OCI-LY3 (cell line): ENCODE measurements at regions not wholly inside any gene's neighbourhood (a gene's known extent, or its start where the extent isn't known, plus 50 kb on each side); places are given as distances from the start of the nearest gene placed in this dataset.

ENCODE experiments used
- H2AFZ ChIP-seq: fragments of 200-600, 300-600 bp; shearing (Covaris generic); 2 replicates; pipeline ENCODE4 v1.6.0; 2014; ENCODE audit warnings: antibody characterized with exemption, low read depth, low read length
- H3K27ac ChIP-seq: fragments of 200-600, 300-600 bp; sonication (generic); 2 replicates; pipeline ENCODE4 v1.5.1; 2014; ENCODE audit warnings: mild to moderate bottlenecking, low read length, moderate library complexity, mixed read lengths
- H3K27me3 ChIP-seq: fragments of 200-600, 300-600 bp; sonication (generic); 2 replicates; pipeline ENCODE4 v1.6.1; 2014; ENCODE audit warnings: low read depth, low read length, mixed read lengths
- H3K36me3 ChIP-seq: fragments of 200-600, 300-600 bp; sonication (generic); replicated peaks from 2 replicates; pipeline ENCODE3; 2014; ENCODE audit warnings: low read depth, low read length, mixed read lengths
- H3K4me1 ChIP-seq: fragments of 300-600, 200-600 bp; sonication (generic); 2 replicates; pipeline ENCODE4 v1.6.1; 2014; ENCODE audit warnings: low read length, mixed read lengths
- H3K4me2 ChIP-seq: fragments of 200-600, 300-600 bp; sonication (generic); 2 replicates; pipeline ENCODE4 v1.6.1; 2014; ENCODE audit warnings: low read length, mixed read lengths
- H3K4me3 ChIP-seq: fragments of 300-600, 200-600 bp; sonication (generic); 2 replicates; pipeline ENCODE4 v1.5.1; 2014; ENCODE audit warnings: antibody characterized with exemption, mild to moderate bottlenecking, low read length, moderate library complexity
- H3K79me2 ChIP-seq: fragments of 300-600, 200-600 bp; shearing (Covaris generic); 2 replicates; pipeline ENCODE4 v1.6.1; 2014; ENCODE audit warnings: mild to moderate bottlenecking, low read length, mixed read lengths
- H3K9ac ChIP-seq: fragments of 300-600, 200-600 bp; shearing (Covaris generic); 2 replicates; pipeline ENCODE4 v1.6.0; 2014; ENCODE audit warnings: mild to moderate bottlenecking, low read length, moderate library complexity
- H3K9me3 ChIP-seq: fragments of 200-600, 300-600 bp; shearing (Covaris generic); 2 replicates; pipeline ENCODE4 v1.6.1; 2014; ENCODE audit warnings: low read length, mixed read lengths; ENCODE audit not compliant: insufficient read depth
- H4K20me1 ChIP-seq: fragments of 200-600, 300-600 bp; sonication (generic); 2 replicates; pipeline ENCODE4 v1.6.1; 2016; ENCODE audit warnings: low read length, mixed read lengths; ENCODE audit not compliant: insufficient read depth
- EZH2phosphoT487 ChIP-seq: fragments of 200-600 bp; shearing (Covaris generic); IDR thresholded peaks from 2 replicates; pipeline ENCODE4 v1.6.1; 2018; ENCODE audit warnings: antibody characterized with exemption, mixed run types, low read depth
- TF ChIP-seq, protein P1 (sequence below): fragments of 200-600, 300-600 bp; sonication (generic); IDR thresholded peaks from 2 replicates; pipeline ENCODE4 v1.5.1; 2014; ENCODE audit warnings: antibody characterized with exemption, low read length, low read depth

DNA sequence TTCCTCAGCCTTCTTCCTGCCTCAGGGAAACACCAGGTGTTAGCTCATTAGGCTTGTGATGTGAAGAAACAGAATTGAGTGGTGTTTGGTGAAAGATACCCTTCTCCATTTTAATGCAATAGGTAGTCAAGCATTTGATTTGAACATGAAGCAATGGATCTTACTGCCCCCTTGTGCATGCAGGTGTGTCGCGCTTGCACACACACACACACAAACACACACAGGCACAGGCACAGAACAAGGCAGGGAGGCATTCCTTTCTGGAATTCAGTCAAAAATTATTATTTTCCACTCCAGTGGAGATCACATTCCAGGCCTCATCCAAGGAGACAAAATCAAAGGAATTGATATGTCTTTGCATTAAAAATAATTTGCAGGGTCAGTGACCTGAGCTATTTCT is 667.0 kb upstream of the MARCKS start:
- no peaks in the 10 kb centered on the region for H3K79me2 ChIP-seq
- no peak overlapping the region for H3K27ac ChIP-seq
- no peak overlapping the region for H3K4me3 ChIP-seq
- no peaks in the 10 kb centered on the region for H3K27me3 ChIP-seq
- no peaks in the 10 kb centered on the region for H3K4me1 ChIP-seq
- H3K36me3 ChIP-seq: no peaks in the 10 kb centered on the region
- H4K20me1 ChIP-seq: no peaks in the 10 kb centered on the region
- H3K9ac ChIP-seq: no peak overlapping the region
- TF ChIP-seq EZH2phosphoT487: no peak
- TF ChIP-seq, protein P1, sequence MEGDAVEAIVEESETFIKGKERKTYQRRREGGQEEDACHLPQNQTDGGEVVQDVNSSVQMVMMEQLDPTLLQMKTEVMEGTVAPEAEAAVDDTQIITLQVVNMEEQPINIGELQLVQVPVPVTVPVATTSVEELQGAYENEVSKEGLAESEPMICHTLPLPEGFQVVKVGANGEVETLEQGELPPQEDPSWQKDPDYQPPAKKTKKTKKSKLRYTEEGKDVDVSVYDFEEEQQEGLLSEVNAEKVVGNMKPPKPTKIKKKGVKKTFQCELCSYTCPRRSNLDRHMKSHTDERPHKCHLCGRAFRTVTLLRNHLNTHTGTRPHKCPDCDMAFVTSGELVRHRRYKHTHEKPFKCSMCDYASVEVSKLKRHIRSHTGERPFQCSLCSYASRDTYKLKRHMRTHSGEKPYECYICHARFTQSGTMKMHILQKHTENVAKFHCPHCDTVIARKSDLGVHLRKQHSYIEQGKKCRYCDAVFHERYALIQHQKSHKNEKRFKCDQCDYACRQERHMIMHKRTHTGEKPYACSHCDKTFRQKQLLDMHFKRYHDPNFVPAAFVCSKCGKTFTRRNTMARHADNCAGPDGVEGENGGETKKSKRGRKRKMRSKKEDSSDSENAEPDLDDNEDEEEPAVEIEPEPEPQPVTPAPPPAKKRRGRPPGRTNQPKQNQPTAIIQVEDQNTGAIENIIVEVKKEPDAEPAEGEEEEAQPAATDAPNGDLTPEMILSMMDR: peak; percentile 24; the same call in 1 of the 2 replicates
- no peak overlapping the region for H2AFZ ChIP-seq
- H3K4me2 ChIP-seq: no peak overlapping the region
- no peaks in the 10 kb centered on the region for H3K9me3 ChIP-seq

DNA sequence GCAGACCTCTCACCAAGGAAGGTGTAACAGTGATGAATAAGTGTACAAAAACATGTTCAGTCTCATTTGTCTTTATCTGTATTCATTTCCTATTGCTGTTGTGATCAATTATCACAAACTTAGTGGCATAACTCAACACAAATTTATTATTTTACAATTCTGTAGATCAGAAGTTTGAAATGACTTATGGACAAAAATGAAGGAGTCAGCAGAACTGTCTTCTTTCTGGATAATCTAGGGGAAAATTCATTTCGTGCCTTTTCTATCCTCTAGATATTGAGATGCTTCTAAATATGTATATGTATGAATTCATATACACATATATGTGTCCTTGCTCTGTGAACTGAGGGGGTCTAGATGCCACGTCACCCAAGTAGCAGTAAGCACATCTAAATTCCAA is 663.1 kb upstream of the MARCKS start:
- no peak overlapping the region for H3K27ac ChIP-seq
- no peak overlapping the region for H3K4me3 ChIP-seq
- H2AFZ ChIP-seq: no peak overlapping the region
- H4K20me1 ChIP-seq: no peaks in the 10 kb centered on the region
- no peak overlapping the region for H3K4me2 ChIP-seq
- H3K79me2 ChIP-seq: no peaks in the 10 kb centered on the region
- no peak overlapping the region for H3K9ac ChIP-seq
- no peaks in the 10 kb centered on the region for H3K9me3 ChIP-seq
- no peak for TF ChIP-seq EZH2phosphoT487
- TF ChIP-seq, protein P1: no peak
- no peaks in the 10 kb centered on the region for H3K4me1 ChIP-seq
- no peaks in the 10 kb centered on the region for H3K36me3 ChIP-seq
- no peaks in the 10 kb centered on the region for H3K27me3 ChIP-seq

DNA sequence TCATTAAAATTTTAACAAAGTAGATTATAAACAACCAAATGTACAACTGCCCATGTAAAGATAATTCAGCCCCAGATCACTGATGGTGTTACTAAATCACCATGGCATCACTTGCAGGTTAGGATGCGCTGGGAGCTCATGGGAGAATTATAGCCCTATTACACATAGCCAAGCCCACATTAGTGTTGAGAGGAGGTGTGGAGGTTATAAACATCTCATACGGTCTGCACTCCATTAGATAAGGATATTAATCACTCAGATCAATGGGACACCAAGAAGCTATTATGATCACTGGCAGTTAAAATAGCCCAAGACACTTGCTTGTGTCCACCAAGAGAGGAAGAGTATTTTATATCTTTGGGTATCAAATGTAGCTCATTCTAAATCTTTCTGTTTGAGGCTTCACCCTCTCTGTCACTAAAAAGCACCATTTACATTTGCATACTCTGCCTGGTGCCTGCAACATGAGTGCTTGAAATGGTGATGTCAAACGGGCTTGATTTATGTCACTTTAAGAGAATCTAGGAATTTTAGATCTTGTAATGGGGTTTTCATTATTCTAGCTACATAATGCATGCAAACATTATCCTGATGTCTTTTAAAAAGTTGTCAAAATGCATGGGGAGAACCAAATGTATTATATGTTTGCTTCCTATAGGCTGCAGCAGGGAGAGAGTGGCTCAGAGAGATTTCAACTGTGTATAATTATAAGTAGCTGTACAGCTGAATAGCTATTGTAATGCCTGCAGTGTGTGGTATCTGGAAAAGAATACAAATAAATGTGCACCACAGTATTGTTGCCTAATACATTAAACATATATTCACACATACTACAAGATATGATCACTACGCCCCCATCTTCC is 654.1 kb upstream of the MARCKS start:
- H3K79me2 ChIP-seq: no peaks in the 10 kb centered on the region
- H4K20me1 ChIP-seq: no peaks in the 10 kb centered on the region
- H3K9ac ChIP-seq: no peak overlapping the region
- H2AFZ ChIP-seq: no peak overlapping the region
- TF ChIP-seq EZH2phosphoT487: no peak
- TF ChIP-seq, protein P1: no peak
- H3K4me1 ChIP-seq: no peaks in the 10 kb centered on the region
- no peak overlapping the region for H3K4me3 ChIP-seq
- no peaks in the 10 kb centered on the region for H3K9me3 ChIP-seq
- H3K27me3 ChIP-seq: no peaks in the 10 kb centered on the region
- H3K27ac ChIP-seq: no peak overlapping the region
- no peak overlapping the region for H3K4me2 ChIP-seq
- no peaks in the 10 kb centered on the region for H3K36me3 ChIP-seq

DNA sequence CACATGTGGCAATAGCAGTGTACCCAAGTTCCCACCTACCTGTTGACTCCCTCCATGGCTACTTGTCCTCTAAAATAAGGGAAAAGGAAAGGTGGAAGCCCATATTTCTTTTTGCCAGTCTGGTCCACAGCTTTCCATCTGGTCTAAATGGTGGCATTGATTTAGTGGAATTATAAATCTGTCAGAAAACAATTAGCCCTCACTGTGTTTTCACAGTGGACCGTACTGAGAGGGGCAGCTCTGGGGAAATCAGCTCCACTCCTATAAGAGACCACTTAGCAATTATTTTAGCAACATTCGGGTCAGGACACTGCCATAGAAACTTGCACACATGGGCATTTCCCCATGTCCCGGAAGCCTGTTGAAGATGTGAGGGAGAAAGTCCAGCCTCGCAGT is 653.4 kb upstream of the MARCKS start:
- Histone ChIP-seq H3K4me2 (no peak overlapping the region), H3K4me1 (no peaks in the 10 kb centered on the region), H3K27me3 (no peaks in the 10 kb centered on the region), H3K27ac (no peak overlapping the region), H3K9ac (no peak overlapping the region), H3K9me3 (no peaks in the 10 kb centered on the region), H3K79me2 (no peaks in the 10 kb centered on the region), H3K4me3 (no peak overlapping the region), H2AFZ (no peak overlapping the region), H4K20me1 (no peaks in the 10 kb centered on the region), H3K36me3 (no peaks in the 10 kb centered on the region)
- TF ChIP-seq, protein P1: no peak
- TF ChIP-seq EZH2phosphoT487: no peak
